ENCODE measurements at regions not wholly inside any gene's neighbourhood (a gene's known extent, or its start where the extent isn't known, plus 50 kb on each side); places are given as distances from the start of the nearest gene placed in this dataset.
A peak's percentile ranks its signal among the peaks of the same experiment; 100 is the strongest.

GRCh38 chr13:75231235-75231634 lies 250.7 kb downstream of the TBC1D4 start:
- Mint-ChIP-seq H3K27me3 (no peaks in the 10 kb centered on the region), H3K9me3 (ENCODE audit: low read depth) (no peaks in the 10 kb centered on the region), H3K4me1 (ENCODE audit: low read depth) (no peaks in the 10 kb centered on the region), H3K27ac (no peak overlapping the region), H3K4me3 (no peak overlapping the region), H3K36me3 (peaks cover 3% of the 10 kb centered on the region)

GRCh38 chr13:75226733-75227435 lies 255.1 kb downstream of the TBC1D4 start:
- Mint-ChIP-seq H3K9me3 (ENCODE audit: low read depth) (no peaks in the 10 kb centered on the region), H3K27me3 (no peaks in the 10 kb centered on the region), H3K36me3 (no peaks in the 10 kb centered on the region), H3K4me1 (ENCODE audit: low read depth) (no peaks in the 10 kb centered on the region), H3K27ac (no peak overlapping the region), H3K4me3 (no peak overlapping the region)

- H3K27ac Mint-ChIP-seq: no peak overlapping the region
- H3K36me3 Mint-ChIP-seq: no peaks in the 10 kb centered on the region
- H3K4me1 Mint-ChIP-seq (ENCODE audit: low read depth): no peaks in the 10 kb centered on the region
- H3K4me3 Mint-ChIP-seq: no peak overlapping the region
- H3K9me3 Mint-ChIP-seq (ENCODE audit: low read depth): no peaks in the 10 kb centered on the region
- H3K27me3 Mint-ChIP-seq: no peaks in the 10 kb centered on the region
Observed at GRCh38 chr13:75226092-75226491, 255.9 kb downstream of the TBC1D4 start.

GRCh38 chr13:75225288-75226032 lies 256.5 kb downstream of the TBC1D4 start:
- Mint-ChIP-seq H3K9me3 (ENCODE audit: low read depth) (no peaks in the 10 kb centered on the region), H3K4me1 (ENCODE audit: low read depth) (no peaks in the 10 kb centered on the region), H3K27me3 (no peaks in the 10 kb centered on the region), H3K36me3 (no peaks in the 10 kb centered on the region), H3K27ac (no peak overlapping the region), H3K4me3 (no peak overlapping the region)

GRCh38 chr13:75224053-75224742 lies 257.8 kb downstream of the TBC1D4 start:
- no peak overlapping the region for H3K27ac Mint-ChIP-seq
- H3K36me3 Mint-ChIP-seq: no peaks in the 10 kb centered on the region
- no peak overlapping the region for H3K4me3 Mint-ChIP-seq
- H3K27me3 Mint-ChIP-seq: peaks cover 3% of the 10 kb centered on the region
- H3K4me1 Mint-ChIP-seq (ENCODE audit: low read depth): peaks cover 6% of the 10 kb centered on the region
- H3K9me3 Mint-ChIP-seq (ENCODE audit: low read depth): no peaks in the 10 kb centered on the region

GRCh38 chr13:75222031-75222430 lies 259.9 kb downstream of the TBC1D4 start:
- H3K4me1 Mint-ChIP-seq (ENCODE audit: low read depth): peaks cover 6% of the 10 kb centered on the region
- H3K36me3 Mint-ChIP-seq: no peaks in the 10 kb centered on the region
- H3K27me3 Mint-ChIP-seq: peaks cover 17% of the 10 kb centered on the region
- H3K9me3 Mint-ChIP-seq (ENCODE audit: low read depth): no peaks in the 10 kb centered on the region
- no peak overlapping the region for H3K4me3 Mint-ChIP-seq
- H3K27ac Mint-ChIP-seq: no peak overlapping the region

- Mint-ChIP-seq H3K9me3 (ENCODE audit: low read depth) (no peaks in the 10 kb centered on the region), H3K27ac (no peak overlapping the region), H3K36me3 (no peaks in the 10 kb centered on the region), H3K27me3 (peaks cover 17% of the 10 kb centered on the region), H3K4me3 (no peak overlapping the region), H3K4me1 (ENCODE audit: low read depth) (peaks cover 6% of the 10 kb centered on the region)
Observed at GRCh38 chr13:75220861-75221260, 261.1 kb downstream of the TBC1D4 start.

- Mint-ChIP-seq H3K9me3 (ENCODE audit: low read depth) (no peaks in the 10 kb centered on the region), H3K27me3 (peaks cover 17% of the 10 kb centered on the region), H3K4me1 (ENCODE audit: low read depth) (peaks cover 6% of the 10 kb centered on the region), H3K4me3 (no peak overlapping the region), H3K27ac (no peak overlapping the region), H3K36me3 (no peaks in the 10 kb centered on the region)
Observed at GRCh38 chr13:75220238-75220542, 261.8 kb downstream of the TBC1D4 start.

GRCh38 chr13:75219479-75220237 lies 262.3 kb downstream of the TBC1D4 start:
- Mint-ChIP-seq H3K27ac (no peak overlapping the region), H3K9me3 (ENCODE audit: low read depth) (no peaks in the 10 kb centered on the region), H3K4me1 (ENCODE audit: low read depth) (peaks cover 6% of the 10 kb centered on the region), H3K36me3 (no peaks in the 10 kb centered on the region), H3K4me3 (peak overlapping the region; percentile 60), H3K27me3 (peaks cover 17% of the 10 kb centered on the region)

- peaks cover 17% of the 10 kb centered on the region for H3K27me3 Mint-ChIP-seq
- H3K4me3 Mint-ChIP-seq: no peak overlapping the region
- no peaks in the 10 kb centered on the region for H3K36me3 Mint-ChIP-seq
- H3K9me3 Mint-ChIP-seq (ENCODE audit: low read depth): no peaks in the 10 kb centered on the region
- H3K27ac Mint-ChIP-seq: no peak overlapping the region
- H3K4me1 Mint-ChIP-seq (ENCODE audit: low read depth): peaks cover 6% of the 10 kb centered on the region
Observed at GRCh38 chr13:75217949-75218348, 264.0 kb downstream of the TBC1D4 start.

- H3K27ac Mint-ChIP-seq: no peak overlapping the region
- H3K27me3 Mint-ChIP-seq: peaks cover 19% of the 10 kb centered on the region
- no peak overlapping the region for H3K4me3 Mint-ChIP-seq
- H3K9me3 Mint-ChIP-seq (ENCODE audit: low read depth): no peaks in the 10 kb centered on the region
- peaks cover 6% of the 10 kb centered on the region for H3K4me1 Mint-ChIP-seq (ENCODE audit: low read depth)
- no peaks in the 10 kb centered on the region for H3K36me3 Mint-ChIP-seq
Observed at GRCh38 chr13:75216038-75216437, 265.9 kb downstream of the TBC1D4 start.

GRCh38 chr13:75214846-75215245 lies 267.1 kb downstream of the TBC1D4 start:
- Mint-ChIP-seq H3K36me3 (no peaks in the 10 kb centered on the region), H3K27ac (no peak overlapping the region), H3K27me3 (peaks cover 18% of the 10 kb centered on the region), H3K4me1 (ENCODE audit: low read depth) (peaks cover 5% of the 10 kb centered on the region), H3K9me3 (ENCODE audit: low read depth) (no peaks in the 10 kb centered on the region), H3K4me3 (no peak overlapping the region)

- H3K27ac Mint-ChIP-seq: no peak overlapping the region
- peaks cover 11% of the 10 kb centered on the region for H3K27me3 Mint-ChIP-seq
- peaks cover 9% of the 10 kb centered on the region for H3K9me3 Mint-ChIP-seq (ENCODE audit: low read depth)
- no peaks in the 10 kb centered on the region for H3K4me1 Mint-ChIP-seq (ENCODE audit: low read depth)
- no peak overlapping the region for H3K4me3 Mint-ChIP-seq
- peaks cover 9% of the 10 kb centered on the region for H3K36me3 Mint-ChIP-seq
Observed at GRCh38 chr13:75202981-75203380, 279.0 kb downstream of the TBC1D4 start.

GRCh38 chr13:75197803-75198202 lies 284.2 kb downstream of the TBC1D4 start:
- no peaks in the 10 kb centered on the region for H3K4me1 Mint-ChIP-seq (ENCODE audit: low read depth)
- H3K4me3 Mint-ChIP-seq: no peak overlapping the region
- no peaks in the 10 kb centered on the region for H3K9me3 Mint-ChIP-seq (ENCODE audit: low read depth)
- H3K27ac Mint-ChIP-seq: no peak overlapping the region
- H3K27me3 Mint-ChIP-seq: peaks cover 14% of the 10 kb centered on the region
- no peaks in the 10 kb centered on the region for H3K36me3 Mint-ChIP-seq

All from activated naive CD8-positive, alpha-beta T cell (primary cell).